ENCODE measurements at regions not wholly inside any gene's neighbourhood (a gene's known extent, or its start where the extent isn't known, plus 50 kb on each side); places are given as distances from the start of the nearest gene placed in this dataset.

DNA sequence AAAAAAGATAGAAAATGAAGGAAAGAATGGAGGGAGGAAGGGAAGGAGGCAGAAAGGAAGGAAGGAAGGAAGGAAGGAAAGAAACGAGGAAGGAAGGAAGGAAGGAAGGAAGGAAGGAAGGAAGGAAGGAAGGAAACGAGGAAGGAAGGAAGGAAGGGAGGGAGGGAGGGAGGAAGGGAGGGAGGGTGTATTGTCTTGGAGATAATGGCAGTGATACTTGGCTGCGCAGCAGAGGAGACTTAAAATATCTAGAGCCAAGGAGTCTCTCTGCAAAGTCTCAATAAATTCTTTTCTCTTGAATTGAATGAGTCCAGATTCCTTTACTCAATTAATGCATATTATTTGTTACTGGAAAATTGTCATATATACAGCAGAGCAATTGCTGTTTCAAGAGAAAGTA is 1059.7 kb downstream of the ZPLD1 start:
- Mint-ChIP-seq H3K27ac (ENCODE audit: unreplicated experiment) (no peak overlapping the region), H3K9me3 (ENCODE audit: low read depth) (no peaks in the 10 kb centered on the region), H3K4me3 (ENCODE audit: unreplicated experiment) (no peak overlapping the region), H3K4me1 (ENCODE audit: low read depth) (peaks cover 13% of the 10 kb centered on the region), H3K36me3 (ENCODE audit: low read depth) (no peaks in the 10 kb centered on the region), H3K27me3 (ENCODE audit: low read depth) (peaks cover 6% of the 10 kb centered on the region)
- DNase-seq (ENCODE audit: low spot score), result no peak
- TF ChIP-seq, protein P1, sequence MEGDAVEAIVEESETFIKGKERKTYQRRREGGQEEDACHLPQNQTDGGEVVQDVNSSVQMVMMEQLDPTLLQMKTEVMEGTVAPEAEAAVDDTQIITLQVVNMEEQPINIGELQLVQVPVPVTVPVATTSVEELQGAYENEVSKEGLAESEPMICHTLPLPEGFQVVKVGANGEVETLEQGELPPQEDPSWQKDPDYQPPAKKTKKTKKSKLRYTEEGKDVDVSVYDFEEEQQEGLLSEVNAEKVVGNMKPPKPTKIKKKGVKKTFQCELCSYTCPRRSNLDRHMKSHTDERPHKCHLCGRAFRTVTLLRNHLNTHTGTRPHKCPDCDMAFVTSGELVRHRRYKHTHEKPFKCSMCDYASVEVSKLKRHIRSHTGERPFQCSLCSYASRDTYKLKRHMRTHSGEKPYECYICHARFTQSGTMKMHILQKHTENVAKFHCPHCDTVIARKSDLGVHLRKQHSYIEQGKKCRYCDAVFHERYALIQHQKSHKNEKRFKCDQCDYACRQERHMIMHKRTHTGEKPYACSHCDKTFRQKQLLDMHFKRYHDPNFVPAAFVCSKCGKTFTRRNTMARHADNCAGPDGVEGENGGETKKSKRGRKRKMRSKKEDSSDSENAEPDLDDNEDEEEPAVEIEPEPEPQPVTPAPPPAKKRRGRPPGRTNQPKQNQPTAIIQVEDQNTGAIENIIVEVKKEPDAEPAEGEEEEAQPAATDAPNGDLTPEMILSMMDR (IDR thresholded peaks at IDR 0.05), result no peak

DNA sequence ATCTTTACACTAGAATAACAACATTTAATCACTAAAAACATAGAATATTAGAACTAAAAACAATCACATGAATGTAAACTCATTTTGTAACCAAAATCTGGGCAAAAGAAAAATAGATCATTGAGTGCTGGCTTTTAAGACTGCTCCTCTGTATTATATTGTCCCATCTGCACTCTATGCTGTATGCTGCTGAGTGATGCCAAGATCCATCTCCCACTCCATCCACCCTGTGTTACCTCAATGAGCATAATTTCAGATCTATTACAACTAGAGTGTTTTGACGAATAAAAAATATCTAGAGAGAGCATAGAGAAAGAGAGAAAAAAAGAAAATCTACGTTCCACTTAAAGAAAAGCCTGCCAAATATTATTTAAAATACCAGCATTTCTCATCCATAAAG is 1060.4 kb downstream of the ZPLD1 start:
- peaks cover 20% of the 10 kb centered on the region for H3K4me1 Mint-ChIP-seq (ENCODE audit: low read depth)
- no peak for DNase-seq (ENCODE audit: low spot score)
- TF ChIP-seq, protein P1 (IDR thresholded peaks at IDR 0.05), result no peak
- no peaks in the 10 kb centered on the region for H3K9me3 Mint-ChIP-seq (ENCODE audit: low read depth)
- no peaks in the 10 kb centered on the region for H3K36me3 Mint-ChIP-seq (ENCODE audit: low read depth)
- H3K27ac Mint-ChIP-seq (ENCODE audit: unreplicated experiment), result no peak overlapping the region
- no peak overlapping the region for H3K4me3 Mint-ChIP-seq (ENCODE audit: unreplicated experiment)
- H3K27me3 Mint-ChIP-seq (ENCODE audit: low read depth), result peaks cover 4% of the 10 kb centered on the region

DNA sequence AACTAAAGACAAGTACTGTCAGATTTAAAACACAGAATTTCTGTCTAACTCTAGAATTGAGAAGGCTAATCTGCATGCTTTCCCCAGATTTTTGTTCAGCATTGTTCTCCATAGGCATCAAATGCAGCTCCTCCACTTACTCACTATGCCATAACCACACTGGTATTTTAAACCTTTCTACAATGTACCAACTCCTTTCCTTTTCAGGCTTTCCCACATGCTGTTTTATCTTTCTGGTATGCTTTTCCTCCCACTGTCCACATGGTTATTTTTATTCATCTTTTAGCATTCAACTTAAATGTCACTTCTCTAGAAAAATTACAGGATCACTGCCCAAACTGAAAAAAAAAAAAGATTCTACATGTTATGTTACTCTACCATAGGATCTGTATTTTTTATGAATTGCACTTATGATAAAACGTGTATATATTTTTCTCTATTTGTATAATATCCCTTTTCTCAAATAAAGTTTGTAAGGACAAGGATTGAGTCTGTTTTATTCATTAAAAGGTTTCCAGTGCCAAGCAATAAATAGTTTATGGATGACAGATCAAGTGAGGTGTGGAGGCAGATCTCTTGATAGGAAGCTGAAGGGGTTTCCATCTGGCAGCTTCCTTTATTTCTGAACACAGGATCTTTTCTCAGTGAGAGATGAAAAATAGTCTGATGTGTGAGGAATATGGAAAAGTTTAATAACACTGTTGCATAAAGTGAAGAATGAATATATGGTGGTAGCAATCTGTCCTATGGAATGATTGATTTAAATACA is 1064.5 kb downstream of the ZPLD1 start:
- H3K4me1 Mint-ChIP-seq (ENCODE audit: low read depth), result peaks cover 17% of the 10 kb centered on the region
- H3K4me3 Mint-ChIP-seq (ENCODE audit: unreplicated experiment), result no peak overlapping the region
- no peak for DNase-seq (ENCODE audit: low spot score)
- H3K9me3 Mint-ChIP-seq (ENCODE audit: low read depth), result no peaks in the 10 kb centered on the region
- no peaks in the 10 kb centered on the region for H3K36me3 Mint-ChIP-seq (ENCODE audit: low read depth)
- H3K27ac Mint-ChIP-seq (ENCODE audit: unreplicated experiment), result no peak overlapping the region
- TF ChIP-seq, protein P1 (IDR thresholded peaks at IDR 0.05), result no peak
- peaks cover 4% of the 10 kb centered on the region for H3K27me3 Mint-ChIP-seq (ENCODE audit: low read depth)

DNA sequence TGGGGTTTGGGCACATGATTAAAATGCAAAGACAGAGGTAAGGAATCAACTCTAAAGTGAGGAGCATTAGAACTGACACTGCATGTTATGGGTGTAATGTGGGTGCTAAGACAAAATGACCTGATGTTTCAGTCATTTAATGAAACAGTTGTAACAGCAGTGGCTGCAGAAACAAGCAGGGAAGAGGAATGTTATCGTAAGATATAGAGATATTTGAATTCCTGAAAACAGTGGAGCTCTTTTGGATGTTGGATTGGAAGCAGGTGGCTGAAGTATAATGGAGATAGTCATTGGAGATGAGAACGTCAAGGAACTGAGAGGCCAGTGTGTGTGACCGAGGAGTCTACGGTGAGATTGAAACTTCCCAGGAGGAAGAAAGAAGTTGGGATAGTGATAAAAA is 1065.2 kb downstream of the ZPLD1 start:
- Mint-ChIP-seq H3K27me3 (ENCODE audit: low read depth) (peaks cover 4% of the 10 kb centered on the region), H3K4me1 (ENCODE audit: low read depth) (peaks cover 17% of the 10 kb centered on the region), H3K9me3 (ENCODE audit: low read depth) (no peaks in the 10 kb centered on the region), H3K27ac (ENCODE audit: unreplicated experiment) (no peak overlapping the region), H3K4me3 (ENCODE audit: unreplicated experiment) (no peak overlapping the region), H3K36me3 (ENCODE audit: low read depth) (no peaks in the 10 kb centered on the region)
- TF ChIP-seq, protein P1 (IDR thresholded peaks at IDR 0.05), result no peak
- no peak for DNase-seq (ENCODE audit: low spot score)

DNA sequence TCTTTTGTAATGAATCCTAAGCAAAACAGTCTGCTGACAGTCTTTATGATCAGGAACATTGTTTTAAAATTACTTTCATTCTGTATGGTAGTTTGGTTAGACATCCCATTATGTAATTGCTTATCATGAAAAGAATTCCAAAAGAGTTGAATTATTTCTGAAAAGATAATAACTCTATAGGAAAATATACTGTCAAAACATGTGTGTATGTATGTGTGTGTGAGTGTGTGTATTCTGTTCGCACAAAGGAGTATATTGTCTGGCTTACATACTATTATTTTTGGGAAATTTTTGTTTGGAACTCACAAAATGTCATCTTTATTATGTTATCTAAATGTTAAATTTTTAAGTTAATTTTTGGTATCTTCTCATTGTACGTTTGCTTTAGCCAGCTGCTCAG is 1075.9 kb downstream of the ZPLD1 start:
- peaks cover 3% of the 10 kb centered on the region for H3K27me3 Mint-ChIP-seq (ENCODE audit: low read depth)
- TF ChIP-seq, protein P1 (IDR thresholded peaks at IDR 0.05), result no peak
- peaks cover 7% of the 10 kb centered on the region for H3K9me3 Mint-ChIP-seq (ENCODE audit: low read depth)
- H3K4me3 Mint-ChIP-seq (ENCODE audit: unreplicated experiment), result no peak overlapping the region
- H3K27ac Mint-ChIP-seq (ENCODE audit: unreplicated experiment), result no peak overlapping the region
- DNase-seq (ENCODE audit: low spot score), result no peak
- H3K4me1 Mint-ChIP-seq (ENCODE audit: low read depth), result no peaks in the 10 kb centered on the region
- peaks cover 3% of the 10 kb centered on the region for H3K36me3 Mint-ChIP-seq (ENCODE audit: low read depth)
